Transverse colon (tissue), 4 donors: ENCODE measurements at regions not wholly inside any gene's neighbourhood (a gene's known extent, or its start where the extent isn't known, plus 50 kb on each side); places are given as distances from the start of the nearest gene placed in this dataset.

Experiments used
- EP300 ChIP-seq: sonication (generic); formaldehyde crosslinking; IDR thresholded peaks from one replicate; pipeline ENCODE4 v1.6.1; 2017; ENCODE audit warnings: antibody characterized with exemption, low read depth
- POLR2A ChIP-seq: fragments of 450-650 bp; IDR thresholded peaks from one replicate; pipeline ENCODE4 v1.6.1; 2016; ENCODE audit warnings: antibody characterized with exemption, mild to moderate bottlenecking, moderate library complexity
- POLR2AphosphoS5 ChIP-seq, 3 donors: sonication (generic); formaldehyde crosslinking; IDR thresholded peaks; one replicate each; pipeline ENCODE4 v1.6.1; 2016; ENCODE audit warnings: antibody characterized with exemption in 3 of 3
- TF ChIP-seq, protein P1 (sequence below), 5 experiments: fragments of 200-600 bp in 3 of 5; fragments of 450-650 bp in 2 of 5; sonication (generic) in 3 of 5; IDR thresholded peaks; 1 replicate in 2 of 5; 2 replicates in 3 of 5; pipeline ENCODE4 v1.5.1; 2016 to 2017; ENCODE audit warnings: antibody characterized with exemption in 5 of 5, inconsistent platforms in 3 of 5, mild to moderate bottlenecking in 2 of 5, moderate library complexity in 1 of 5

DNA sequence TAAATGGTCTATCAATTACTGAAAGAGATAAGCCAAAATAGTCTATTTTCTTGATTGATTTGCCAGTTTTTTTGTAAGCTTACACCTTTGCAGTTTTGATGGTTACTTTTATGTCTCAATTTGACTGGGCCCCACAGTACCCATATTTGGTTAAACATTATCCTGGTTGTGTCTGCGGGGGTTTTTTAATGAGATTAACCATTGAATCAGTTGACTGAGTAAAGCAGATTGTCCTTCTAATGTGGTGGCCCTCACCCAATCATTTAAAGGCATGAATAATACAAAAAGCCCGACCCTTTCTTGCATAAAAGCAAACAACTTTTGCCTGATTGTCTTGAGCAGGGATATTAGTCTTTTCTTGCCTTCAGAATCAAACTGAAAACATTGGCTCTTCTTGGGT is 650.0 kb upstream of the RGS18 start:
- no peak for TF ChIP-seq EP300
- TF ChIP-seq, protein P1, sequence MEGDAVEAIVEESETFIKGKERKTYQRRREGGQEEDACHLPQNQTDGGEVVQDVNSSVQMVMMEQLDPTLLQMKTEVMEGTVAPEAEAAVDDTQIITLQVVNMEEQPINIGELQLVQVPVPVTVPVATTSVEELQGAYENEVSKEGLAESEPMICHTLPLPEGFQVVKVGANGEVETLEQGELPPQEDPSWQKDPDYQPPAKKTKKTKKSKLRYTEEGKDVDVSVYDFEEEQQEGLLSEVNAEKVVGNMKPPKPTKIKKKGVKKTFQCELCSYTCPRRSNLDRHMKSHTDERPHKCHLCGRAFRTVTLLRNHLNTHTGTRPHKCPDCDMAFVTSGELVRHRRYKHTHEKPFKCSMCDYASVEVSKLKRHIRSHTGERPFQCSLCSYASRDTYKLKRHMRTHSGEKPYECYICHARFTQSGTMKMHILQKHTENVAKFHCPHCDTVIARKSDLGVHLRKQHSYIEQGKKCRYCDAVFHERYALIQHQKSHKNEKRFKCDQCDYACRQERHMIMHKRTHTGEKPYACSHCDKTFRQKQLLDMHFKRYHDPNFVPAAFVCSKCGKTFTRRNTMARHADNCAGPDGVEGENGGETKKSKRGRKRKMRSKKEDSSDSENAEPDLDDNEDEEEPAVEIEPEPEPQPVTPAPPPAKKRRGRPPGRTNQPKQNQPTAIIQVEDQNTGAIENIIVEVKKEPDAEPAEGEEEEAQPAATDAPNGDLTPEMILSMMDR (IDR thresholded peaks at IDR 0.05): no peak
- TF ChIP-seq POLR2A: no peak
- TF ChIP-seq POLR2AphosphoS5 (IDR thresholded peaks at IDR 0.05): no peak
